Breast epithelium (tissue), 4 donors: ENCODE measurements at regions not wholly inside any gene's neighbourhood (a gene's known extent, or its start where the extent isn't known, plus 50 kb on each side); places are given as distances from the start of the nearest gene placed in this dataset.
"Not testable (repeated sequence)": the region's sequence is repeated elsewhere in the genome, so short reads cannot be mapped to it uniquely, and the experiment has no call there.

ENCODE experiments used
- DNase-seq, 2 donors: peaks; one replicate each; pipeline ENCODE4 v3.0.0-alpha.2; 2019; ENCODE audit warnings: low spot score in 2 of 2
- H3K27ac ChIP-seq, 2 donors: fragments of 200-600 bp; sonication (generic) in 1 of 2; one replicate each; pipeline ENCODE4 v1.5.1; 2016 to 2019; ENCODE audit warnings: mild to moderate bottlenecking in 1 of 2
- H3K27me3 ChIP-seq, 2 donors: fragments of 200-600 bp; sonication (generic) in 1 of 2; one replicate each; pipeline versions ENCODE4 v1.5.1 to v1.6.0; 2017 to 2019; ENCODE audit warnings: control low read depth in 1 of 2, mild to moderate bottlenecking in 1 of 2
- H3K36me3 ChIP-seq: fragments of 200-600 bp; one replicate; pipeline ENCODE4 v1.5.1; 2019
- H3K4me1 ChIP-seq, 2 donors: fragments of 200-600 bp; sonication (generic); one replicate each; pipeline ENCODE4 v1.5.1; 2016 to 2019; ENCODE audit warnings: control low read depth in 1 of 2
- H3K4me3 ChIP-seq, 3 donors: fragments of 200-600 bp; sonication (generic); 1 replicate in 2 of 3; 2 replicates in 1 of 3; pipeline ENCODE4 v1.5.1; 2016 to 2019; ENCODE audit warnings: mild to moderate bottlenecking in 3 of 3, moderate library complexity in 2 of 3
- H3K9me3 ChIP-seq, 2 donors: fragments of 200-600 bp; sonication (generic) in 1 of 2; one replicate each; pipeline ENCODE4 v1.5.1; 2016 to 2019; ENCODE audit warnings: control low read depth in 1 of 2
- CTCF ChIP-seq, 3 donors: fragments of 450-650 bp; IDR thresholded peaks; one replicate each; pipeline ENCODE4 v1.5.1; 2016 to 2017; ENCODE audit warnings: antibody characterized with exemption in 3 of 3, mild to moderate bottlenecking in 3 of 3, moderate library complexity in 3 of 3
- POLR2A ChIP-seq: fragments of 450-650 bp; IDR thresholded peaks from one replicate; pipeline ENCODE4 v1.6.1; 2016; ENCODE audit warnings: antibody characterized with exemption, mild to moderate bottlenecking, moderate library complexity
- POLR2AphosphoS5 ChIP-seq, 3 donors: sonication (generic); formaldehyde crosslinking; IDR thresholded peaks; one replicate each; pipeline ENCODE4 v1.6.1; 2017; ENCODE audit warnings: antibody characterized with exemption in 3 of 3
- intact Hi-C: fragments of 100-400 bp; cut with DNase I; formaldehyde crosslinking; loops from one replicate; pipeline ENCODE4 v1.15.1; 2023; ENCODE audit warnings: low total_unique reads

GRCh38 chr2:180694445-180695421 lies 285.7 kb upstream of the UBE2E3 start:
- Histone ChIP-seq H3K9me3 (no peaks in the 10 kb centered on the region), H3K36me3 (no peaks in the 10 kb centered on the region), H3K4me3 (no peak overlapping the region), H3K27ac (no peak overlapping the region), H3K27me3 (no peaks in the 10 kb centered on the region), H3K4me1 (no peaks in the 10 kb centered on the region)
- intact Hi-C loops: no loop called here
- no peak for DNase-seq
- TF ChIP-seq POLR2A: no peak
- no peak for TF ChIP-seq CTCF (IDR thresholded peaks at IDR 0.05)
- TF ChIP-seq POLR2AphosphoS5 (IDR thresholded peaks at IDR 0.05): no peak

GRCh38 chr2:180692322-180692721 lies 288.1 kb upstream of the UBE2E3 start:
- no peaks in the 10 kb centered on the region for H3K36me3 ChIP-seq
- no peaks in the 10 kb centered on the region for H3K9me3 ChIP-seq
- intact Hi-C loops: no loop called here
- H3K27me3 ChIP-seq: no peaks in the 10 kb centered on the region
- TF ChIP-seq POLR2AphosphoS5 (IDR thresholded peaks at IDR 0.05): no peak
- no peak for TF ChIP-seq POLR2A
- no peak for TF ChIP-seq CTCF (IDR thresholded peaks at IDR 0.05)
- no peak overlapping the region for H3K27ac ChIP-seq
- DNase-seq: no peak
- no peaks in the 10 kb centered on the region for H3K4me1 ChIP-seq
- H3K4me3 ChIP-seq: no peak overlapping the region

GRCh38 chr2:180691855-180692223 lies 288.6 kb upstream of the UBE2E3 start:
- H3K4me3 ChIP-seq, H3K27me3 ChIP-seq, intact Hi-C loops, DNase-seq, H3K27ac ChIP-seq, H3K4me1 ChIP-seq, H3K9me3 ChIP-seq, H3K36me3 ChIP-seq: not testable (repeated sequence)

GRCh38 chr2:180691186-180691854 lies 289.1 kb upstream of the UBE2E3 start:
- H3K27me3 ChIP-seq, H3K9me3 ChIP-seq, H3K4me1 ChIP-seq, H3K27ac ChIP-seq, DNase-seq, intact Hi-C loops, H3K4me3 ChIP-seq, H3K36me3 ChIP-seq: not testable (repeated sequence)

- TF ChIP-seq POLR2A: no peak
- TF ChIP-seq POLR2AphosphoS5 (IDR thresholded peaks at IDR 0.05): no peak
- TF ChIP-seq CTCF (IDR thresholded peaks at IDR 0.05): no peak
- DNase-seq: no peak
- Histone ChIP-seq H3K9me3 (no peaks in the 10 kb centered on the region), H3K27me3 (no peaks in the 10 kb centered on the region), H3K4me1 (no peaks in the 10 kb centered on the region), H3K4me3 (no peak overlapping the region), H3K27ac (no peak overlapping the region), H3K36me3 (no peaks in the 10 kb centered on the region)
- intact Hi-C loops: no loop called here
Observed at GRCh38 chr2:180690611-180691010, 289.8 kb upstream of the UBE2E3 start.

DNA sequence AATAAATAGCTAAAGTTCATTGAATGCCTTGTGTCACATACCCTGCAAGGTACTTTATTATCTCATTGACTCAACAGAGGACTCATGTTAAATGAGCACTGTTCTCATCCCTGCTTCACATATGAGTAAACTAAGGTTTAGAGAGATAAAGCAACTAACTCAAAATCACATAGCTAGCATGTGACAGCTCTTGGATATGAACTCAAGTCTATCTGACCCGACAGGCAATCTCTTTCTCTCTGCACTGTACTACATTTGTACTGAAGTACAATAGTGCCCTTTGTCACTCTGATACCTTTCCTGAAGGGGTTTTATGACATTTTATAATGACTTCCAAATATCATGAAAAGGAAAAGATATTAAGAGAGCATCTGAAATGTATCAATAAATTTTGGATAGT lies 297.5 kb upstream of the UBE2E3 start:
- no peaks in the 10 kb centered on the region for H3K27me3 ChIP-seq
- H3K4me1 ChIP-seq: no peaks in the 10 kb centered on the region
- no peak overlapping the region for H3K27ac ChIP-seq
- DNase-seq: no peak
- TF ChIP-seq POLR2A (no peak), CTCF (IDR thresholded peaks at IDR 0.05) (no peak), POLR2AphosphoS5 (IDR thresholded peaks at IDR 0.05) (no peak)
- H3K4me3 ChIP-seq: no peak overlapping the region
- intact Hi-C loops: no loop called here
- H3K9me3 ChIP-seq: no peaks in the 10 kb centered on the region
- no peaks in the 10 kb centered on the region for H3K36me3 ChIP-seq
